ENCODE measurements at regions not wholly inside any gene's neighbourhood (a gene's known extent, or its start where the extent isn't known, plus 50 kb on each side); places are given as distances from the start of the nearest gene placed in this dataset.

GRCh38 chr12:74906224-74906623, 303.4 kb downstream of the KCNC2 start:
- no peak overlapping the region for H3K9ac ChIP-seq (ENCODE audit: low read depth, low read length)
- no peak overlapping the region for H3K27ac ChIP-seq (ENCODE audit: low read depth, low read length)
- H3K36me3 ChIP-seq (ENCODE audit: insufficient read depth, low read length): no peaks in the 10 kb centered on the region
- H3K27me3 ChIP-seq (ENCODE audit: insufficient read depth, low read length): no peaks in the 10 kb centered on the region
- no peaks in the 10 kb centered on the region for H3K4me1 ChIP-seq (ENCODE audit: insufficient read depth, low read length)
- no peak overlapping the region for H3K4me3 ChIP-seq (ENCODE audit: low read length)
- H3K9me3 ChIP-seq (ENCODE audit: insufficient read depth, low read depth, low read length): no peaks in the 10 kb centered on the region
- 87% methylated on average over 5 of the region's 5 CpGs for WGBS

GRCh38 chr12:74910831-74911230, 298.8 kb downstream of the KCNC2 start:
- Histone ChIP-seq H3K27me3 (ENCODE audit: insufficient read depth, low read length) (no peaks in the 10 kb centered on the region), H3K4me3 (ENCODE audit: low read length) (no peak overlapping the region), H3K36me3 (ENCODE audit: insufficient read depth, low read length) (no peaks in the 10 kb centered on the region), H3K4me1 (ENCODE audit: insufficient read depth, low read length) (no peaks in the 10 kb centered on the region), H3K9ac (ENCODE audit: low read depth, low read length) (no peak overlapping the region), H3K27ac (ENCODE audit: low read depth, low read length) (no peak overlapping the region), H3K9me3 (ENCODE audit: insufficient read depth, low read depth, low read length) (no peaks in the 10 kb centered on the region)
- 91% methylated on average over 1 of the region's 3 CpGs for WGBS

GRCh38 chr12:74914378-74914777, 295.3 kb downstream of the KCNC2 start:
- H3K9ac ChIP-seq (ENCODE audit: low read depth, low read length): no peak overlapping the region
- WGBS: 89% methylated on average over 3 of the region's 3 CpGs
- H3K4me3 ChIP-seq (ENCODE audit: low read length): no peak overlapping the region
- H3K27me3 ChIP-seq (ENCODE audit: insufficient read depth, low read length): no peaks in the 10 kb centered on the region
- H3K4me1 ChIP-seq (ENCODE audit: insufficient read depth, low read length): no peaks in the 10 kb centered on the region
- no peaks in the 10 kb centered on the region for H3K9me3 ChIP-seq (ENCODE audit: insufficient read depth, low read depth, low read length)
- no peak overlapping the region for H3K27ac ChIP-seq (ENCODE audit: low read depth, low read length)
- H3K36me3 ChIP-seq (ENCODE audit: insufficient read depth, low read length): no peaks in the 10 kb centered on the region

GRCh38 chr12:74915718-74916117, 293.9 kb downstream of the KCNC2 start:
- Histone ChIP-seq H3K9ac (ENCODE audit: low read depth, low read length) (no peak overlapping the region), H3K4me1 (ENCODE audit: insufficient read depth, low read length) (no peaks in the 10 kb centered on the region), H3K36me3 (ENCODE audit: insufficient read depth, low read length) (no peaks in the 10 kb centered on the region), H3K27ac (ENCODE audit: low read depth, low read length) (no peak overlapping the region), H3K9me3 (ENCODE audit: insufficient read depth, low read depth, low read length) (no peaks in the 10 kb centered on the region), H3K27me3 (ENCODE audit: insufficient read depth, low read length) (no peaks in the 10 kb centered on the region), H3K4me3 (ENCODE audit: low read length) (no peak overlapping the region)

GRCh38 chr12:74917743-74918142, 291.9 kb downstream of the KCNC2 start:
- H3K4me3 ChIP-seq (ENCODE audit: low read length): no peak overlapping the region
- no peaks in the 10 kb centered on the region for H3K27me3 ChIP-seq (ENCODE audit: insufficient read depth, low read length)
- H3K4me1 ChIP-seq (ENCODE audit: insufficient read depth, low read length): no peaks in the 10 kb centered on the region
- H3K27ac ChIP-seq (ENCODE audit: low read depth, low read length): no peak overlapping the region
- no peaks in the 10 kb centered on the region for H3K36me3 ChIP-seq (ENCODE audit: insufficient read depth, low read length)
- H3K9ac ChIP-seq (ENCODE audit: low read depth, low read length): no peak overlapping the region
- H3K9me3 ChIP-seq (ENCODE audit: insufficient read depth, low read depth, low read length): no peaks in the 10 kb centered on the region

- no peak overlapping the region for H3K27ac ChIP-seq (ENCODE audit: low read depth, low read length)
- H3K27me3 ChIP-seq (ENCODE audit: insufficient read depth, low read length): no peaks in the 10 kb centered on the region
Measured at GRCh38 chr12:74918291-74918690, 291.3 kb downstream of the KCNC2 start.

GRCh38 chr12:74922117-74922516, 287.5 kb downstream of the KCNC2 start:
- Histone ChIP-seq H3K9me3 (ENCODE audit: insufficient read depth, low read depth, low read length) (no peaks in the 10 kb centered on the region), H3K4me1 (ENCODE audit: insufficient read depth, low read length) (no peaks in the 10 kb centered on the region), H3K9ac (ENCODE audit: low read depth, low read length) (no peak overlapping the region), H3K27me3 (ENCODE audit: insufficient read depth, low read length) (no peaks in the 10 kb centered on the region), H3K27ac (ENCODE audit: low read depth, low read length) (no peak overlapping the region), H3K4me3 (ENCODE audit: low read length) (no peak overlapping the region), H3K36me3 (ENCODE audit: insufficient read depth, low read length) (no peaks in the 10 kb centered on the region)
- WGBS: 94% methylated on average over 1 of the region's 1 CpG

More at GRCh38 chr12:74918291-74918690, 291.3 kb downstream of the KCNC2 start:
- H3K9ac ChIP-seq (ENCODE audit: low read depth, low read length): no peak overlapping the region
- no peak overlapping the region for H3K4me3 ChIP-seq (ENCODE audit: low read length)
- WGBS: no CpG with 5 or more reads among the region's 1 CpG
- H3K36me3 ChIP-seq (ENCODE audit: insufficient read depth, low read length): no peaks in the 10 kb centered on the region
- no peaks in the 10 kb centered on the region for H3K9me3 ChIP-seq (ENCODE audit: insufficient read depth, low read depth, low read length)
- H3K4me1 ChIP-seq (ENCODE audit: insufficient read depth, low read length): no peaks in the 10 kb centered on the region

GRCh38 chr12:74922642-74923041, 287.0 kb downstream of the KCNC2 start:
- Histone ChIP-seq H3K9me3 (ENCODE audit: insufficient read depth, low read depth, low read length) (no peaks in the 10 kb centered on the region), H3K9ac (ENCODE audit: low read depth, low read length) (no peak overlapping the region), H3K4me1 (ENCODE audit: insufficient read depth, low read length) (no peaks in the 10 kb centered on the region), H3K36me3 (ENCODE audit: insufficient read depth, low read length) (no peaks in the 10 kb centered on the region), H3K27me3 (ENCODE audit: insufficient read depth, low read length) (no peaks in the 10 kb centered on the region), H3K27ac (ENCODE audit: low read depth, low read length) (no peak overlapping the region), H3K4me3 (ENCODE audit: low read length) (no peak overlapping the region)
- WGBS: 92% methylated on average over 1 of the region's 1 CpG

GRCh38 chr12:74941670-74942069, 268.0 kb downstream of the KCNC2 start:
- Histone ChIP-seq H3K4me3 (ENCODE audit: low read length) (no peak overlapping the region), H3K27me3 (ENCODE audit: insufficient read depth, low read length) (no peaks in the 10 kb centered on the region), H3K27ac (ENCODE audit: low read depth, low read length) (no peak overlapping the region), H3K36me3 (ENCODE audit: insufficient read depth, low read length) (no peaks in the 10 kb centered on the region), H3K9me3 (ENCODE audit: insufficient read depth, low read depth, low read length) (no peaks in the 10 kb centered on the region), H3K9ac (ENCODE audit: low read depth, low read length) (no peak overlapping the region), H3K4me1 (ENCODE audit: insufficient read depth, low read length) (no peaks in the 10 kb centered on the region)
- WGBS: 95% methylated on average over 2 of the region's 2 CpGs

GRCh38 chr12:74945771-74946198, 263.9 kb downstream of the KCNC2 start:
- WGBS: 86% methylated on average over 2 of the region's 2 CpGs

GRCh38 chr12:74953697-74954096, 255.9 kb downstream of the KCNC2 start:
- no peaks in the 10 kb centered on the region for H3K27me3 ChIP-seq (ENCODE audit: insufficient read depth, low read length)
- H3K36me3 ChIP-seq (ENCODE audit: insufficient read depth, low read length): no peaks in the 10 kb centered on the region
- no peak overlapping the region for H3K4me3 ChIP-seq (ENCODE audit: low read length)
- peaks cover 7% of the 10 kb centered on the region; the same call in 1 of the 2 replicates for H3K9me3 ChIP-seq (ENCODE audit: insufficient read depth, low read depth, low read length)
- no peaks in the 10 kb centered on the region for H3K4me1 ChIP-seq (ENCODE audit: insufficient read depth, low read length)
- H3K9ac ChIP-seq (ENCODE audit: low read depth, low read length): no peak overlapping the region
- no peak overlapping the region for H3K27ac ChIP-seq (ENCODE audit: low read depth, low read length)
- WGBS: no CpG with 5 or more reads among the region's 1 CpG

More at GRCh38 chr12:74945771-74946198, 263.9 kb downstream of the KCNC2 start:
- Histone ChIP-seq H3K27me3 (ENCODE audit: insufficient read depth, low read length) (no peaks in the 10 kb centered on the region), H3K36me3 (ENCODE audit: insufficient read depth, low read length) (no peaks in the 10 kb centered on the region), H3K4me1 (ENCODE audit: insufficient read depth, low read length) (no peaks in the 10 kb centered on the region), H3K27ac (ENCODE audit: low read depth, low read length) (no peak overlapping the region), H3K4me3 (ENCODE audit: low read length) (no peak overlapping the region), H3K9ac (ENCODE audit: low read depth, low read length) (no peak overlapping the region), H3K9me3 (ENCODE audit: insufficient read depth, low read depth, low read length) (no peaks in the 10 kb centered on the region)

- H3K9me3 ChIP-seq (ENCODE audit: insufficient read depth, low read depth, low read length): peaks cover 7% of the 10 kb centered on the region; the same call in 1 of the 2 replicates
- 95% methylated on average over 3 of the region's 3 CpGs for WGBS
- H3K27me3 ChIP-seq (ENCODE audit: insufficient read depth, low read length): no peaks in the 10 kb centered on the region
Measured at GRCh38 chr12:74957231-74957630, 252.4 kb downstream of the KCNC2 start.

More at GRCh38 chr12:74957231-74957630, 252.4 kb downstream of the KCNC2 start:
- Histone ChIP-seq H3K9ac (ENCODE audit: low read depth, low read length) (no peak overlapping the region), H3K4me3 (ENCODE audit: low read length) (no peak overlapping the region), H3K36me3 (ENCODE audit: insufficient read depth, low read length) (no peaks in the 10 kb centered on the region), H3K27ac (ENCODE audit: low read depth, low read length) (no peak overlapping the region), H3K4me1 (ENCODE audit: insufficient read depth, low read length) (no peaks in the 10 kb centered on the region)
